ENCODE measurements at regions not wholly inside any gene's neighbourhood (a gene's known extent, or its start where the extent isn't known, plus 50 kb on each side); places are given as distances from the start of the nearest gene placed in this dataset.
"Not testable (repeated sequence)": the region's sequence is repeated elsewhere in the genome, so short reads cannot be mapped to it uniquely, and the experiment has no call there.

GRCh38 chr3:171923668-171924067 is 80.5 kb downstream of the TMEM212 start:
- TF ChIP-seq CTCF, EP300 (IDR thresholded peaks at IDR 0.05): not testable (repeated sequence)
